ENCODE measurements at regions not wholly inside any gene's neighbourhood (a gene's known extent, or its start where the extent isn't known, plus 50 kb on each side); places are given as distances from the start of the nearest gene placed in this dataset.

GRCh38 chr3:84224262-84224661 is 734.5 kb upstream of the CADM2 start:
- TF ChIP-seq CTCF (IDR thresholded peaks at IDR 0.05; ENCODE audit: borderline replicate concordance, control extremely low read depth, extremely low read depth, insufficient read depth, missing control alignments): no peak
- in situ Hi-C loops (cut with MboI; ENCODE audit: low sequenced_read_pairs, unreplicated experiment): no loop called here
- DNase-seq (ENCODE audit: low spot score): no peak

GRCh38 chr3:84236261-84236660 is 722.5 kb upstream of the CADM2 start:
- no peak for DNase-seq (ENCODE audit: low spot score)
- TF ChIP-seq CTCF (IDR thresholded peaks at IDR 0.05; ENCODE audit: borderline replicate concordance, control extremely low read depth, extremely low read depth, insufficient read depth, missing control alignments): no peak
- in situ Hi-C loops (cut with MboI; ENCODE audit: low sequenced_read_pairs, unreplicated experiment): no loop called here

- DNase-seq (ENCODE audit: low spot score): no peak
- in situ Hi-C loops (cut with MboI; ENCODE audit: low sequenced_read_pairs, unreplicated experiment): no loop called here
- no peak for TF ChIP-seq CTCF (IDR thresholded peaks at IDR 0.05; ENCODE audit: borderline replicate concordance, control extremely low read depth, extremely low read depth, insufficient read depth, missing control alignments)
These were observed 713.0 kb upstream of the CADM2 start for GRCh38 chr3:84245789-84246188.

- DNase-seq (ENCODE audit: low spot score): no peak
- TF ChIP-seq CTCF (IDR thresholded peaks at IDR 0.05; ENCODE audit: borderline replicate concordance, control extremely low read depth, extremely low read depth, insufficient read depth, missing control alignments): no peak
- in situ Hi-C loops (cut with MboI; ENCODE audit: low sequenced_read_pairs, unreplicated experiment): no loop called here
These were observed 698.2 kb upstream of the CADM2 start for GRCh38 chr3:84260596-84260995.

DNA sequence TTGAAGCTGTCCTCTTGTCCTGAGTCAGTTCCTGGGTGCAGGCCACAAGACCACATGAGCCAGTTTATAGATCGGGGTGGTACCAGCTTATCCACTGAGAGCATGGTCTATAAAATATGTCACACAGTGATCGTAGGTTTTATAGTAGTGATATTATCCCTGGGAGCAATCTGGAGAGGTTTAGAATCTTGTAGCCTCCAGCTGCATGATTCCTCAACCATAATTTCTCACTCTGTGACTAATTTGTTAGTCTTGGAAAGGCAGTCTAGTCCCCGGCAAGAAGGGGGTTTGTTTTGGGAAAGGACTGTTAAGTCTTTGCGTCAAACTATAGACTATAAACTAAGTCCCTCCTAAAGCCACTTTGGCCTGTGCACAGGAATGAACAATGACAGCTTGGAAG is 693.0 kb upstream of the CADM2 start:
- in situ Hi-C loops (cut with MboI; ENCODE audit: low sequenced_read_pairs, unreplicated experiment): no loop called here
- DNase-seq (ENCODE audit: low spot score): no peak
- TF ChIP-seq CTCF (IDR thresholded peaks at IDR 0.05; ENCODE audit: borderline replicate concordance, control extremely low read depth, extremely low read depth, insufficient read depth, missing control alignments): no peak

DNA sequence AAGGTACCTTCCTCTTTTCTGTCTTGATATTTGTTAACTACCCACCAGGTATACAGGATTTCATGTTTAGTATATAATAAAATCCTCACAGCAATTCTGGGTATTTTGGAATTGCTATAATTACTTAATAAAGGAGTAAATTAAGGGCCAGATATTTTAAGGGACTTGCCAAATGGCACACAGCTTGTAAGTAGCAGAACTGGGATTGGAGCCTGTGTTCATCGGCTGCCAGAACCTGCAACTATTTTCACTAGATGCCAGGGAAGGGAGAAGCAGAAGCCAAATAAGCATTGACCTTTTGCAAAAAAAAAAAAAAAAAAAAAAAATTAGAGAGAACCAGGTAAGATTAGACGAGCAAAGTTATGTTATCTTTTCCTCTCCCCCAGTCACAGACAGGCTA is 683.3 kb upstream of the CADM2 start:
- in situ Hi-C loops (cut with MboI; ENCODE audit: low sequenced_read_pairs, unreplicated experiment): no loop called here
- no peak for TF ChIP-seq CTCF (IDR thresholded peaks at IDR 0.05; ENCODE audit: borderline replicate concordance, control extremely low read depth, extremely low read depth, insufficient read depth, missing control alignments)
- DNase-seq (ENCODE audit: low spot score): no peak
